ENCODE measurements at regions not wholly inside any gene's neighbourhood (a gene's known extent, or its start where the extent isn't known, plus 50 kb on each side); places are given as distances from the start of the nearest gene placed in this dataset.
"Not testable (repeated sequence)": the region's sequence is repeated elsewhere in the genome, so short reads cannot be mapped to it uniquely, and the experiment has no call there.

DNA sequence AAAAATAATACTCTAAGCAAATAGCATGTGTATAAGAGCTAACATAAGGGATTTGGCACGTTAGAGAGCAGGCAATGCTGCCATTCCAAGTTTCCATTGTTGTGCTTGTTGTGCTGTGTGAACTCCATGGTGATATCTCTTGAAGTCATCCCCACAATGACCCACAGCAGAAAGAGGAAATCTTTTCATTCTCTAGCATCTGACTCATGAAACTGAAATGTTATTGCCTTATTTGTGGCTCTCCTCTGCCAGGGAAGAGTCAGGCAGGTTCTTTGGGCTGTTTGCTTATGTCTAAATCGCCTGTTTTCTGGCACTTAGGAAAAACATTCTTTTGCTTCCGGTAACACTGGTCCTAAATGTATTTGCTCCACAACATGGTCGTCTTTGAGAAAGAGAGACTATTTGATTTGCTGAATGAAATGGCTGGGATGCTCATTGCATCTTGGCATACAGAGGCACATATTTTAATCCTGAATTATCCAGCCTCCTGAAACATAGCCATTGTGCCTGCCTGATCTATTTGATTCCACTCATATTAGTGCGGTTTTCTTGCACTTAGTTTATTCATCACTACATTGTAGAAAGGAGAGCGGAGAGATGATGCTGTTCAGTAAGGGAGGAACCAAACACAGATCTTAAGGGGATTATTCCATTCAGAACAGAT, 188.8 kb downstream of the CSNK1G3 start:
- Histone ChIP-seq H3K36me3 (ENCODE audit: control insufficient read depth, insufficient read depth, low read length) (no peaks in the 10 kb centered on the region), H3K4me3 (ENCODE audit: low read depth, low read length) (no peak overlapping the region), H3K27me3 (ENCODE audit: control insufficient read depth, insufficient read depth, low read length) (no peaks in the 10 kb centered on the region)
- DNase-seq (ENCODE audit: low read depth): peak; percentile 98
- no peak for TF ChIP-seq CTCF (IDR thresholded peaks at IDR 0.05; ENCODE audit: insufficient read depth, low read depth, low read length)
- POLR2A ChIA-PET: no interaction called here
- CTCF ChIA-PET: interaction anchor here (0.6 kb wide), 1 partner anchor 56 kb away, joined by 3 read pairs; no protein-coding TSS in a partner anchor

DNA sequence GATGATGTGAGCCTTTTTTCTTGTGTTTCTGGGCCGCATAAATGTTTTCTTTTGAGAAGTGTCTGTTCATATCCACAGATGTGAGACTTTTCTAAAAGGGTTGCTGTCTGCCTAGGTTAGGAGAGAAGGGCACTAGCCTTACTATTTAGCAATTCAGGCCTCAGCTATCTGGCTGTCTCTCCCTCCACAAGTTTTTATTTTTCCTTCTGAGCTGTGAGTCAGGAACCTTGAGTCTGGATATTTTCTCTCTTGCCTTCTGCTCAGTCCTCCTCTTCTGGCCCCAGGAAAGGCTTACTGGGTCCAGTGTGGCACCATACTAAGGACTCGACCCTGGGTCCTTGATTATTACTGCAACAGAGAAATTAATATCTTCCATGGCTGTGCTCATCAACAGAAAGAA, 187.6 kb downstream of the CSNK1G3 start:
- POLR2A ChIA-PET: no interaction called here
- TF ChIP-seq CTCF (IDR thresholded peaks at IDR 0.05; ENCODE audit: insufficient read depth, low read depth, low read length): no peak

DNA sequence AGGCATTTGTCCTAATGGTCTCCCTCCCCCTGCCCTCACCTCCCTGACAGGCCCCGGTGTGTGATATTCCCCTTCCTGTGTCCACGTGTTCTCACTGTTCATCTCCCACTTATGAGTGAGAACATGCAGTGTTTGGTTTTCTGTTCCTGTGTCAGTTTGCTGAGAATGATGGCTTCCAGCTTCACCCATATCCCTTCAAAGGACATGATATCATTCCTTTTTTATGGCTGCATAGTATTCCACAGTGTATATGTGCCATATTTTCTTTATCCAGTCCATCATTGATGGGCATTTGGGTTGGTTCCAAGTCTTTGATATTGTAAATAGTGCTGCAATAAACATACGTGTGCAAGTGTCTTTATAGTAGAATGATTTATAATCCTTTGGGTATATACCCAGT, 187.0 kb downstream of the CSNK1G3 start:
- CTCF ChIA-PET; H3K27me3 ChIP-seq (ENCODE audit: control insufficient read depth, insufficient read depth, low read length); DNase-seq (ENCODE audit: low read depth); H3K36me3 ChIP-seq (ENCODE audit: control insufficient read depth, insufficient read depth, low read length); POLR2A ChIA-PET; H3K4me3 ChIP-seq (ENCODE audit: low read depth, low read length): not testable (repeated sequence)

More for the DNA sequence above, 187.6 kb downstream of the CSNK1G3 start:
- CTCF ChIA-PET: no interaction called here
- no peaks in the 10 kb centered on the region for H3K36me3 ChIP-seq (ENCODE audit: control insufficient read depth, insufficient read depth, low read length)
- H3K27me3 ChIP-seq (ENCODE audit: control insufficient read depth, insufficient read depth, low read length): no peaks in the 10 kb centered on the region
- DNase-seq (ENCODE audit: low read depth): no peak
- no peak overlapping the region for H3K4me3 ChIP-seq (ENCODE audit: low read depth, low read length)

DNA sequence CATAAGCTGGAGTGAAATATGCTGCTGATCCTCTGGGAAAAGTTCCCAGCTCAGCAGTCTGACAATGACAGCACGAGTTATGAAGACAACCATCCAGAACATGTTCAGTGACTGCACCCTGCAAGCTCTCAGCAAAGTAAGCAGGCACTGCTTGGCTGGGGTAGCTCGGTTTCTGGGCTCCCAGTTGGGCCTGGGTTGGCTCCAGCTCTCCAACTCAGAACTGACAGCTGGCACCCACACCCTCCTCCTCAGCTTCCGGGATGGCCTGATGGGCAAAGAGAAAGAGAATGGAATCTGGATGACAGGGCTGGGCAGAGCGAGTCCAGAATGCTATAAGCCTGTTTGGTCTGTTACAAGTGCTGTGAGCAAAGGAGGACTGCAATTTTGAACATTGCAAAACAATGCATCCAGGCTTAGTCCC, 185.0 kb downstream of the CSNK1G3 start:
- no peak for DNase-seq (ENCODE audit: low read depth)
- no peaks in the 10 kb centered on the region for H3K36me3 ChIP-seq (ENCODE audit: control insufficient read depth, insufficient read depth, low read length)
- CTCF ChIA-PET: interaction anchor here (1.1 kb wide), 1 partner anchor 25 kb away, joined by 3 read pairs; no protein-coding TSS in a partner anchor
- H3K4me3 ChIP-seq (ENCODE audit: low read depth, low read length): no peak overlapping the region
- no peak for TF ChIP-seq CTCF (IDR thresholded peaks at IDR 0.05; ENCODE audit: insufficient read depth, low read depth, low read length)
- no peaks in the 10 kb centered on the region for H3K27me3 ChIP-seq (ENCODE audit: control insufficient read depth, insufficient read depth, low read length)
- POLR2A ChIA-PET: no interaction called here

DNA sequence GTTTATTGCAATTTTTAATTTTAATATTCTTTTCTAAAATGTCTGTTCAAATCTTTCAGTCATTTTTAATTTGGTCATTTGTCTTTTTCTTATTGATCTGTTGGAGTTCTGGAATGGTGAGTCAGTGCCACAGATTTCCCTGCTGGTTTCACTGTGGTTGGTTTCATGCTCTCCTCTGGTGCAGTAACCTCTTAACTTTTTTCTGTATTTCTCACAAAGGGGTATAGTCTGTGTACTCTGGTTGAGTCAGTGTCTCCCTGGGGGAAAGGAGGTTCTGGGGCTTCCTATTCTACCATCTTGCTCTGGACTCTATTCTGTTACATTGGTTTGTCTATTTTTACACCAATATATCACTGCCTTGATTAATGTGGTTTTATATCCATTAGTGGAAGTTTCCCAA, 178.8 kb downstream of the CSNK1G3 start:
- Histone ChIP-seq H3K36me3 (ENCODE audit: control insufficient read depth, insufficient read depth, low read length) (no peaks in the 10 kb centered on the region), H3K27me3 (ENCODE audit: control insufficient read depth, insufficient read depth, low read length) (no peaks in the 10 kb centered on the region), H3K4me3 (ENCODE audit: low read depth, low read length) (no peak overlapping the region)
- ChIA-PET CTCF (no interaction called here), POLR2A (no interaction called here)
- no peak for TF ChIP-seq CTCF (IDR thresholded peaks at IDR 0.05; ENCODE audit: insufficient read depth, low read depth, low read length)
- no peak for DNase-seq (ENCODE audit: low read depth)

DNA sequence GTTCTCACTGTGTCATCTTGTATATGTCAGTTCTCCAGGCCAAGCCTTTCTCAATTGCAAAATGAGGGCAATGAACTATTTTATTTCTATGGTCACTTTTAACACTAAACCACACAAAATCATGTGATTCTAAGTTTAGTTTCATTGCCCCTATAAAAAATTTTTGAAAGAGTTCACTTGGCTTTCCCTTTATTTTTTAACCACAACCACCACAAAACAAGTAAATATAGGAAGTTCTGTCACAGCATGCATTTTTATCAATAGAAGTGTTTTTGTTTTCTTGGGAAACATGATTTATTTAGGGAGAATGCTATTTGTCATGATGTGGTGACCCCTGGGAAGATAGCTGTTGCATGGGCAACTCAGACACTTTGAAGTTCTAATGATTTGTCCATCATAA, 169.1 kb downstream of the CSNK1G3 start:
- Histone ChIP-seq H3K27me3 (ENCODE audit: control insufficient read depth, insufficient read depth, low read length) (no peaks in the 10 kb centered on the region), H3K36me3 (ENCODE audit: control insufficient read depth, insufficient read depth, low read length) (no peaks in the 10 kb centered on the region), H3K4me3 (ENCODE audit: low read depth, low read length) (no peak overlapping the region)
- ChIA-PET CTCF (no interaction called here), POLR2A (no interaction called here)
- DNase-seq (ENCODE audit: low read depth): no peak
- no peak for TF ChIP-seq CTCF (IDR thresholded peaks at IDR 0.05; ENCODE audit: insufficient read depth, low read depth, low read length)
